DOHH2 (cell line): ENCODE measurements at regions not wholly inside any gene's neighbourhood (a gene's known extent, or its start where the extent isn't known, plus 50 kb on each side); places are given as distances from the start of the nearest gene placed in this dataset.

Source experiments
- H3F3A ChIP-seq: fragments of 200-600 bp; sonication (generic), shearing (Covaris generic); 2 replicates; pipeline ENCODE4 v1.6.0; 2016; ENCODE audit warnings: antibody characterized with exemption, mild to moderate bottlenecking; ENCODE audit not compliant: control insufficient read depth, insufficient read depth
- H3K27ac ChIP-seq: fragments of 200-600 bp; sonication (generic); 2 replicates; pipeline ENCODE4 v1.5.1; 2014; ENCODE audit warnings: low read depth, mild to moderate bottlenecking, low read length, moderate library complexity
- H3K27me3 ChIP-seq: fragments of 200-600 bp; sonication (generic); 2 replicates; pipeline ENCODE4 v1.6.1; 2014; ENCODE audit warnings: mild to moderate bottlenecking, low read length, mixed read lengths; ENCODE audit not compliant: control insufficient read depth
- H3K36me3 ChIP-seq: fragments of 200-600 bp; sonication (generic); 2 replicates; pipeline ENCODE4 v1.6.1; 2014; ENCODE audit warnings: mild to moderate bottlenecking, low read length, moderate library complexity, mixed read lengths; ENCODE audit not compliant: control insufficient read depth
- H3K4me1 ChIP-seq: fragments of 200-600 bp; sonication (generic); 2 replicates; pipeline ENCODE4 v1.6.1; 2014; ENCODE audit warnings: mild to moderate bottlenecking, low read length, mixed read lengths; ENCODE audit not compliant: control insufficient read depth
- H3K4me2 ChIP-seq: fragments of 200-600 bp; sonication (generic); 2 replicates; pipeline ENCODE4 v1.6.0; 2014; ENCODE audit warnings: mild to moderate bottlenecking, low read length, moderate library complexity
- H3K4me3 ChIP-seq: fragments of 200-600 bp; sonication (generic); 2 replicates; pipeline ENCODE4 v1.5.1; 2014; ENCODE audit warnings: mild to moderate bottlenecking, low read length, mixed read lengths
- H3K79me2 ChIP-seq: fragments of 200-600 bp; sonication (generic); 2 replicates; pipeline ENCODE4 v1.6.1; 2014; ENCODE audit warnings: mild to moderate bottlenecking, low read length, mixed read lengths; ENCODE audit not compliant: control insufficient read depth
- H3K9me2 ChIP-seq: fragments of 200-600 bp; sonication (generic); replicated peaks from 2 replicates; pipeline ENCODE4 v1.6.1; 2014; ENCODE audit warnings: mild to moderate bottlenecking, low read length, mixed read lengths; ENCODE audit not compliant: control insufficient read depth
- H3K9me3 ChIP-seq: fragments of 200-600 bp; sonication (generic); 2 replicates; pipeline ENCODE4 v1.6.1; 2014; ENCODE audit warnings: antibody characterized with exemption, low read length, mixed read lengths; ENCODE audit not compliant: control insufficient read depth, insufficient read depth
- H4K20me1 ChIP-seq: fragments of 200-600 bp; sonication (generic); 2 replicates; pipeline ENCODE4 v1.6.0; 2014; ENCODE audit warnings: low read depth, mild to moderate bottlenecking, antibody characterized with exemption, low read length, moderate library complexity; ENCODE audit not compliant: control insufficient read depth, insufficient read depth
- CTCF ChIP-seq: fragments of 200-600 bp; sonication (generic); IDR thresholded peaks from one replicate; pipeline ENCODE4 v1.5.1; 2014; ENCODE audit warnings: antibody characterized with exemption, mild to moderate bottlenecking, low read depth, low read length; ENCODE audit not compliant: poor library complexity, severe bottlenecking
- EZH2phosphoT487 ChIP-seq: fragments of 200-600 bp; sonication (generic); IDR thresholded peaks from 2 replicates; pipeline ENCODE4 v1.6.1; 2017; ENCODE audit warnings: borderline replicate concordance, mild to moderate bottlenecking, antibody characterized with exemption, low read length, moderate library complexity, mixed read lengths

GRCh38 chr4:167524091-167524490 lies 289.8 kb upstream of the SPOCK3 start:
- H3K27me3 ChIP-seq, result no peaks in the 10 kb centered on the region
- H4K20me1 ChIP-seq, result no peaks in the 10 kb centered on the region
- TF ChIP-seq EZH2phosphoT487 (no peak), CTCF (no peak)
- H3K4me3 ChIP-seq, result no peak overlapping the region
- no peaks in the 10 kb centered on the region for H3K9me2 ChIP-seq
- H3K36me3 ChIP-seq, result no peaks in the 10 kb centered on the region
- H3F3A ChIP-seq, result no peaks in the 10 kb centered on the region
- H3K4me2 ChIP-seq, result no peak overlapping the region
- H3K79me2 ChIP-seq, result no peaks in the 10 kb centered on the region
- no peaks in the 10 kb centered on the region for H3K4me1 ChIP-seq
- no peak overlapping the region for H3K27ac ChIP-seq
- no peaks in the 10 kb centered on the region for H3K9me3 ChIP-seq

- no peak overlapping the region for H3K4me2 ChIP-seq
- H3K27ac ChIP-seq, result no peak overlapping the region
- H3K79me2 ChIP-seq, result no peaks in the 10 kb centered on the region
- no peaks in the 10 kb centered on the region for H3K9me3 ChIP-seq
- H3K4me3 ChIP-seq, result no peak overlapping the region
- no peak for TF ChIP-seq EZH2phosphoT487
- no peak for TF ChIP-seq CTCF
- no peaks in the 10 kb centered on the region for H3F3A ChIP-seq
- H3K27me3 ChIP-seq, result no peaks in the 10 kb centered on the region
- no peaks in the 10 kb centered on the region for H3K9me2 ChIP-seq
- no peaks in the 10 kb centered on the region for H3K4me1 ChIP-seq
- no peaks in the 10 kb centered on the region for H4K20me1 ChIP-seq
- H3K36me3 ChIP-seq, result no peaks in the 10 kb centered on the region
These were observed 303.5 kb upstream of the SPOCK3 start for GRCh38 chr4:167537761-167538160.

GRCh38 chr4:167541286-167541685 lies 307.0 kb upstream of the SPOCK3 start:
- no peak overlapping the region for H3K4me3 ChIP-seq
- no peaks in the 10 kb centered on the region for H3K36me3 ChIP-seq
- TF ChIP-seq CTCF (no peak), EZH2phosphoT487 (no peak)
- H4K20me1 ChIP-seq, result no peaks in the 10 kb centered on the region
- H3K9me2 ChIP-seq, result no peaks in the 10 kb centered on the region
- no peaks in the 10 kb centered on the region for H3K4me1 ChIP-seq
- H3K27me3 ChIP-seq, result no peaks in the 10 kb centered on the region
- no peak overlapping the region for H3K4me2 ChIP-seq
- no peaks in the 10 kb centered on the region for H3K79me2 ChIP-seq
- H3K9me3 ChIP-seq, result no peaks in the 10 kb centered on the region
- no peaks in the 10 kb centered on the region for H3F3A ChIP-seq
- H3K27ac ChIP-seq, result no peak overlapping the region

- TF ChIP-seq CTCF (no peak), EZH2phosphoT487 (no peak)
- no peaks in the 10 kb centered on the region for H3K9me2 ChIP-seq
- H4K20me1 ChIP-seq, result no peaks in the 10 kb centered on the region
- H3K4me2 ChIP-seq, result no peak overlapping the region
- no peaks in the 10 kb centered on the region for H3K79me2 ChIP-seq
- no peaks in the 10 kb centered on the region for H3K9me3 ChIP-seq
- no peak overlapping the region for H3K4me3 ChIP-seq
- H3K36me3 ChIP-seq, result no peaks in the 10 kb centered on the region
- H3K4me1 ChIP-seq, result no peaks in the 10 kb centered on the region
- H3K27ac ChIP-seq, result no peak overlapping the region
- no peaks in the 10 kb centered on the region for H3K27me3 ChIP-seq
- H3F3A ChIP-seq, result no peaks in the 10 kb centered on the region
These were observed 310.1 kb upstream of the SPOCK3 start for GRCh38 chr4:167544391-167544790.
